Nephron (organoid): ENCODE measurements at regions not wholly inside any gene's neighbourhood (a gene's known extent, or its start where the extent isn't known, plus 50 kb on each side); places are given as distances from the start of the nearest gene placed in this dataset.

ENCODE experiments used
- H3K27ac Mint-ChIP-seq, 3 experiments: 2 replicates each; pipeline ENCODE4 v1.8.0; 2020; ENCODE audit warnings: mixed read lengths in 3 of 3, mild to moderate bottlenecking in 2 of 3, moderate library complexity in 1 of 3
- H3K27me3 Mint-ChIP-seq: 2 replicates; pipeline ENCODE4 v1.8.0; 2021; ENCODE audit warnings: low read depth, mild to moderate bottlenecking, moderate library complexity, mixed read lengths
- H3K36me3 Mint-ChIP-seq: 2 replicates; pipeline ENCODE4 v1.8.0; 2020; ENCODE audit warnings: low read depth, mixed read lengths
- H3K4me1 Mint-ChIP-seq: 2 replicates; pipeline ENCODE4 v1.8.0; 2020; ENCODE audit warnings: mixed read lengths
- H3K4me3 Mint-ChIP-seq, 3 experiments: 2 replicates each; pipeline ENCODE4 v1.8.0; 2020; ENCODE audit warnings: mild to moderate bottlenecking in 3 of 3, mixed read lengths in 3 of 3, moderate library complexity in 2 of 3
- H3K9me3 Mint-ChIP-seq: 2 replicates; pipeline ENCODE4 v1.8.0; 2020; ENCODE audit warnings: mixed read lengths
- TF ChIP-seq, protein P1 (sequence below), 3 experiments: fragments of 200-600 bp; sonication (generic); IDR thresholded peaks; one replicate each; pipeline ENCODE4 v1.5.0; 2021; ENCODE audit warnings: antibody characterized with exemption in 3 of 3; ENCODE audit not compliant: unreplicated experiment in 3 of 3

- Mint-ChIP-seq H3K27ac (no peak overlapping the region), H3K4me1 (peaks cover 12% of the 10 kb centered on the region), H3K4me3 (no peak overlapping the region), H3K27me3 (no peaks in the 10 kb centered on the region), H3K9me3 (peaks cover 7% of the 10 kb centered on the region), H3K36me3 (no peaks in the 10 kb centered on the region)
- TF ChIP-seq, protein P1, sequence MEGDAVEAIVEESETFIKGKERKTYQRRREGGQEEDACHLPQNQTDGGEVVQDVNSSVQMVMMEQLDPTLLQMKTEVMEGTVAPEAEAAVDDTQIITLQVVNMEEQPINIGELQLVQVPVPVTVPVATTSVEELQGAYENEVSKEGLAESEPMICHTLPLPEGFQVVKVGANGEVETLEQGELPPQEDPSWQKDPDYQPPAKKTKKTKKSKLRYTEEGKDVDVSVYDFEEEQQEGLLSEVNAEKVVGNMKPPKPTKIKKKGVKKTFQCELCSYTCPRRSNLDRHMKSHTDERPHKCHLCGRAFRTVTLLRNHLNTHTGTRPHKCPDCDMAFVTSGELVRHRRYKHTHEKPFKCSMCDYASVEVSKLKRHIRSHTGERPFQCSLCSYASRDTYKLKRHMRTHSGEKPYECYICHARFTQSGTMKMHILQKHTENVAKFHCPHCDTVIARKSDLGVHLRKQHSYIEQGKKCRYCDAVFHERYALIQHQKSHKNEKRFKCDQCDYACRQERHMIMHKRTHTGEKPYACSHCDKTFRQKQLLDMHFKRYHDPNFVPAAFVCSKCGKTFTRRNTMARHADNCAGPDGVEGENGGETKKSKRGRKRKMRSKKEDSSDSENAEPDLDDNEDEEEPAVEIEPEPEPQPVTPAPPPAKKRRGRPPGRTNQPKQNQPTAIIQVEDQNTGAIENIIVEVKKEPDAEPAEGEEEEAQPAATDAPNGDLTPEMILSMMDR (IDR thresholded peaks at IDR 0.05; ENCODE audit: unreplicated experiment in 3 of 3), result no peak
These were observed 51.3 kb downstream of the OR10H4 start for GRCh38 chr19:16000024-16000663.

GRCh38 chr19:16001481-16002312 is 52.9 kb downstream of the OR10H4 start:
- Mint-ChIP-seq H3K4me3 (peak overlapping the region in 2 of 3 experiments; percentile 3 to 47), H3K36me3 (no peaks in the 10 kb centered on the region), H3K27ac (peak overlapping the region in 2 of 3 experiments; percentile 1 to 70), H3K27me3 (no peaks in the 10 kb centered on the region), H3K9me3 (peaks cover 7% of the 10 kb centered on the region), H3K4me1 (peaks cover 12% of the 10 kb centered on the region)
- TF ChIP-seq, protein P1 (IDR thresholded peaks at IDR 0.05; ENCODE audit: unreplicated experiment in 3 of 3), result no peak

- H3K27me3 Mint-ChIP-seq, result no peaks in the 10 kb centered on the region
- H3K27ac Mint-ChIP-seq, result peak overlapping the region; percentile 1 to 70 (median 28)
- peak overlapping the region in 1 of 3 experiments; percentile 47 for H3K4me3 Mint-ChIP-seq
- H3K9me3 Mint-ChIP-seq, result peaks cover 7% of the 10 kb centered on the region
- H3K36me3 Mint-ChIP-seq, result no peaks in the 10 kb centered on the region
- TF ChIP-seq, protein P1 (IDR thresholded peaks at IDR 0.05; ENCODE audit: unreplicated experiment in 3 of 3), result no peak
- peaks cover 12% of the 10 kb centered on the region for H3K4me1 Mint-ChIP-seq
These were observed 53.9 kb downstream of the OR10H4 start for GRCh38 chr19:16002406-16003384.

DNA sequence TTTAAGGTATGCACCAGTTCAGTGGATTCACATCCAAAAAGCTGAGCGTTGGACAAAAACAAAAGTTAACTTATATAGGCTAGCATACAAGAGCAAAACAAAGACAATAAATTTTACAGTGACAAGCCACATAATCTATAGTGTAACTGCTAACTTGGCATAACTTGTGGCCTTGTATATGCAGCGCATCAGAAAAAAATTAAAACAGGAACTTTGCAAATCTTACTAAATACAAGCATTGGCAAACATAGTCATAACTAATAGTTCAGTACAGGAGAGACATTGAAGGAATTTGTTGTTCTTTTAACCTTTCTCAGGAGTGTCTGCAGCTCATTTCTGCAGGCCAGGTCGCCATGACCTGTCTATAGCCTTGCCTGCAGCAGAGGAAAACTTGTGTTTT is 54.6 kb downstream of the OR10H4 start:
- H3K4me3 Mint-ChIP-seq, result no peak overlapping the region
- peaks cover 12% of the 10 kb centered on the region for H3K4me1 Mint-ChIP-seq
- H3K27ac Mint-ChIP-seq, result no peak overlapping the region
- peaks cover 7% of the 10 kb centered on the region for H3K9me3 Mint-ChIP-seq
- no peaks in the 10 kb centered on the region for H3K36me3 Mint-ChIP-seq
- peaks cover 4% of the 10 kb centered on the region for H3K27me3 Mint-ChIP-seq
- TF ChIP-seq, protein P1 (IDR thresholded peaks at IDR 0.05; ENCODE audit: unreplicated experiment in 3 of 3), result no peak

- peaks cover 4% of the 10 kb centered on the region for H3K27me3 Mint-ChIP-seq
- peaks cover 12% of the 10 kb centered on the region for H3K4me1 Mint-ChIP-seq
- TF ChIP-seq, protein P1 (IDR thresholded peaks at IDR 0.05; ENCODE audit: unreplicated experiment in 3 of 3), result no peak
- H3K36me3 Mint-ChIP-seq, result no peaks in the 10 kb centered on the region
- H3K4me3 Mint-ChIP-seq, result no peak overlapping the region
- H3K27ac Mint-ChIP-seq, result no peak overlapping the region
- peaks cover 10% of the 10 kb centered on the region for H3K9me3 Mint-ChIP-seq
These were observed 57.1 kb downstream of the OR10H4 start for GRCh38 chr19:16005925-16006324.
